ENCODE measurements at regions not wholly inside any gene's neighbourhood (a gene's known extent, or its start where the extent isn't known, plus 50 kb on each side); places are given as distances from the start of the nearest gene placed in this dataset.

DNA sequence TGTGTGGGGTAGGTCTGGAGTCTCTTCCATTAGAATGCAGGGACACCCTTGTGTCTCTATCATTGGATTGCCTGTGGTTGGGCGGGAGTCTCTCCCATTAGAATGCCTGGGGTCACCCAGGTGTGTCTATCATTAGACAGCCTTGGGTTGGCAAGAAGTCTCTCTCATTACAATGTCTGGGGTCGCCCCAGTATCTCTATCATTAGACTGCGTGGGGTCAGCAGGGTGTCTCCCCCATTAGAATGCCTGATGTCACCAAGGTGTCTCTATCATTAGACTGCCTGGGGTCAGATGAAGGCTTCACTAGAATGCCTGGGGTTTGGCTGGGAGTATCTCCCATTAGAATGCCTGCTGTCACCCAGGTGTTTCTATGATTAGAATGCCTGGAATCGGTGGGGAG lies 1539.0 kb downstream of the UQCRFS1 start:
- peak overlapping the region in 1 of 10 donors; percentile 82 for H3K27ac ChIP-seq
- DNase-seq (no peak), ATAC-seq (no peak)
- intact Hi-C loops (cut with DNase I) = loop anchor here in 2 of 10 donors (10.0 kb wide), 1 partner anchor 121 kb away; no protein-coding TSS in a partner anchor
- TF ChIP-seq CTCF (IDR thresholded peaks at IDR 0.05) = no peak
- 47 to 48% methylated on average over 4 of the region's 4 CpGs for WGBS, 2 donors
- H3K27me3 ChIP-seq = no peaks in the 10 kb centered on the region
- H3K4me1 ChIP-seq = peaks cover 0 to 67% (median 26%) of the 10 kb centered on the region in 9 donors
- no peak overlapping the region for H3K4me3 ChIP-seq
- H3K36me3 ChIP-seq = no peaks in the 10 kb centered on the region
- H3K9me3 ChIP-seq = peaks cover 0 to 84% (median 0%) of the 10 kb centered on the region in 11 donors

GRCh38 chr19:27672309-27673047 lies 1540.5 kb downstream of the UQCRFS1 start:
- peaks cover 0 to 55% (median 26%) of the 10 kb centered on the region in 9 donors for H3K4me1 ChIP-seq
- TF ChIP-seq CTCF (IDR thresholded peaks at IDR 0.05) = no peak
- no peaks in the 10 kb centered on the region for H3K36me3 ChIP-seq
- DNase-seq (peak; percentile 22 to 56), ATAC-seq (peak; percentile 69 to 93 (median 82))
- no peak overlapping the region for H3K4me3 ChIP-seq
- WGBS, 2 donors = 35 to 51% methylated on average over 10 of the region's 10 CpGs
- H3K27me3 ChIP-seq = no peaks in the 10 kb centered on the region
- intact Hi-C loops (cut with DNase I) = loop anchor here in 2 of 10 donors (10.0 kb wide), 1 partner anchor 122 kb away; no protein-coding TSS in a partner anchor
- H3K9me3 ChIP-seq = peaks cover 0 to 76% (median 0%) of the 10 kb centered on the region in 11 donors
- H3K27ac ChIP-seq = peak overlapping the region in 6 of 10 donors; percentile 26 to 82 (median 68)

DNA sequence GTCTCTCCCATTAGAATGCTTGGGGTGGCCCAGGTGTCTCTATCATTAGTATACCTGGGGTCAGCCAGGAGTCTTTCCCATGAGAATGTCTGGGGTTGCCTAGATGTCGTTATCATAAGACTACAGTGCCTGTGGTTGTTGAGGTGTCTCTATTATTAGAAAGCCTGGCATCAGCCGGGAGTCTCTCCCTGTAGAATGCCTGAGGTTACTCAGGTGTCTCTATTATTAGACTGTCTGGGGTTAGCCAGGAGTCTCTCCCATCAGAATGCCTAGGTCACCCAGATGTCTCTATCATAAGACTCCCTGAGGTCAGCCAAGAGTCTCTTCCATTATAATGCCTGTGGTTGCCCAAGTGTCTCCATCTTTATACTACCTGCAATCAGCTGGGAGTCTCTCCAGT lies 1541.1 kb downstream of the UQCRFS1 start:
- no peak for TF ChIP-seq CTCF (IDR thresholded peaks at IDR 0.05)
- DNase-seq (no peak), ATAC-seq (no peak)
- H3K9me3 ChIP-seq = peaks cover 0 to 76% (median 0%) of the 10 kb centered on the region in 11 donors
- H3K36me3 ChIP-seq = no peaks in the 10 kb centered on the region
- H3K4me1 ChIP-seq = peaks cover 0 to 51% (median 23%) of the 10 kb centered on the region in 9 donors
- no peak overlapping the region for H3K4me3 ChIP-seq
- intact Hi-C loops (cut with DNase I) = loop anchor here in 2 of 10 donors (10.0 kb wide), 1 partner anchor 123 kb away; no protein-coding TSS in a partner anchor
- no peaks in the 10 kb centered on the region for H3K27me3 ChIP-seq
- 27 to 28% methylated on average over 2 of the region's 2 CpGs for WGBS, 2 donors
- no peak overlapping the region for H3K27ac ChIP-seq

- peak overlapping the region in 2 of 10 donors; percentile 39 to 56 for H3K27ac ChIP-seq
- peaks cover 0 to 95% (median 26%) of the 10 kb centered on the region in 11 donors for H3K9me3 ChIP-seq
- peak; percentile 71 to 96 (median 84) for ATAC-seq
- intact Hi-C loops (cut with DNase I) = loop anchor here in 1 of 10 donors (10.0 kb wide), 1 partner anchor 74 kb away; no protein-coding TSS in a partner anchor
- peaks cover 0 to 11% (median 0%) of the 10 kb centered on the region in 9 donors for H3K4me1 ChIP-seq
- H3K4me3 ChIP-seq = no peak overlapping the region
- H3K36me3 ChIP-seq = no peaks in the 10 kb centered on the region
- no peak for DNase-seq
- H3K27me3 ChIP-seq = no peaks in the 10 kb centered on the region
- no peak for TF ChIP-seq CTCF (IDR thresholded peaks at IDR 0.05)
- 11 to 13% methylated on average over 1 of the region's 1 CpG for WGBS, 2 donors
These were observed 1552.5 kb downstream of the UQCRFS1 start for GRCh38 chr19:27660428-27660827.

Data from heart right ventricle (tissue), 16 donors.